COLO668 (cell line): ENCODE measurements at regions not wholly inside any gene's neighbourhood (a gene's known extent, or its start where the extent isn't known, plus 50 kb on each side); places are given as distances from the start of the nearest gene placed in this dataset.
A peak's percentile ranks its signal among the peaks of the same experiment; 100 is the strongest.
"Not testable (repeated sequence)": the region's sequence is repeated elsewhere in the genome, so short reads cannot be mapped to it uniquely, and the experiment has no call there.

Experiments used
- DNase-seq: peaks from one replicate; lab custom pipeline; 2025; ENCODE audit not compliant: unreplicated experiment; lab: John Stamatoyannopoulos, UW

DNA sequence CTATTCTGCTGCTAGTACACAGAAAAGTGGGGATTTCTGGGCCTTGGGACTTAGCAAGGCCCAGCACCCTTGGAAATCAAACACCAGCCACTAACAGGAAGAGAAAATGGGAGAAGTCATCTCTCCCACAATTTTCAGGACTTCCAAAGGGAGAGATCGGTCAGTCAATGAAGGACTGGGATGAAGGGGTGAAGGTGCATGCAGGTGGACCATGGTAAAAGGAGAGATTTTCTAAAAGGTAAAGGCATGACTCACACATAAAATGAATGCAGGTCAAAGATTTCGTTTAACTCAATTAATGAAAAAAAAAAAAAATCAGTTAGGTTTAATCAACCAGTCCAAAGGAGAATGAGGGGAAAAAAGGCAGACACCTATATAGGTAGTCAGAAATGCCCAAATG, 176.4 kb upstream of the PROK2 start:
- DNase-seq: no peak

DNA sequence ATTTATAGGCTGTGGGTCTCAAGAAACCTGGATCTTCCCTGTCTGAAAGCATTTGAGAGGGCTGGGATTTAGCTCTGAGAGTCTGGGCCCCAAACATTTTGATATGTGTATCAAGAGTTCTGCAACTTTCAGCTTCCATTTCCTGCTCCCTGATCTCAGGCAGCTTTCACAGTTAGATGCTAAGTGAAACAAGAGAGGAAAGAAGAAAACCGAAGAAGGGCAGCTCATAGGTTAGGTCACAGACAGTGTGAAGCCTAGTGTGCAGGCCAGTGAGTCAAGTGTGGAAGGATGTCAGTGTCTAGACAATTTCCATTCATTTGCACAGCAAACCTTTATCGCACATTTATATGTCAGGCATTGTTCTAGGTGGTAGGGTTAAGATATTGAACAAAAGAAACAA, 173.6 kb upstream of the PROK2 start:
- no peak for DNase-seq

DNA sequence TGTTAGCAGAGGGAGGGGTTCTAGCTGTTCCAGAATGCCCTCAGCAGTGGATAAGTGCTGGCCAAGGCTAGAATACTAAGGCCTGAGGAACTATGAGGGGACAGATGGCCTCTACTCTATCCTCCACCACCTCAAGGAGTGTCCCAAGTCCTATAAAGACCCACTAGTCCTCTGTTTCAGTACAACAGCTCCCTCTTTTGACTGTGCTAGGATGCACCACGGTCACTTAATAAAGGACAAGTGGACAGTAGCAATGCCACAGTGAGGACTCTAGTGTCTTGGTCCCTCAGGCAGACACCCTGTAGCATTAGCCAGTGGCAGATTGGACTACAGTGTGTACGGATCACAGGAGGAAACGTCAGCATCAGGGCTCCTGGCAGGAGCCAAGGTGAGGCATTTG, 171.8 kb upstream of the PROK2 start:
- DNase-seq: no peak

DNA sequence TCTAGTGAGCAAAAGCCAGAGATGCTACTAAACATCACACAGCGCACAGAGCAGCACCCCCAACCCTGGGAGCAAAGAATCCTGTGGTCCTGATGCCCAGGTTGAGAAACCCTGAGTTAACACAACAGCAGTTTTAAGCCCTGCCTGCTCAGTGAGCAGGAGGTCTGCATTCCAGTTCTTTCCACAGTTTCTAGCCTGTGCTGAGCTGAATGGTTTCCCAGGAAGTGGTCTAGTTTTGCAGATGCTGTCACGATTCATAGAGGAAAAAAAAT, 171.1 kb upstream of the PROK2 start:
- no peak for DNase-seq

GRCh38 chr3:71955240-71956068, 170.5 kb upstream of the PROK2 start:
- DNase-seq: peak; percentile 25

DNA sequence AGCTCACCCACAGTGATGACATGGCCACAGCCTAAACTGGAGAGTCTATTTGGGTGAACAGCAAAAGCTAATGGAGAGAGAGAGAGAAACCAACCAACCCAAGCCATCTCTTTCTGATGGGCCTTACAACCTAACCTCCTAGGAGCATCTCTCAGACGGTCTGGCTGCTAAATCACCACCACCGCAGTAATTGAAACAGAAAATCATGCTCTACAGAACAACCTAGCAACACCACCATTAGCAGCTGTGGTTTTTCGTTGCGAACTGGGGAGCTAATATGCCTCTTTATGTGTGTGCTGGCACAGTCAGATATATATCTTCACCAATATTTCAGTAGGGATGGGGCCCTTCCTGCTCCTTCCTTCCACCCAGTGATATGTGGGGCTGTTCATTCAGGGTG, 166.9 kb upstream of the PROK2 start:
- no peak for DNase-seq

GRCh38 chr3:71951361-71951760, 166.4 kb upstream of the PROK2 start:
- DNase-seq: no peak

GRCh38 chr3:71949442-71949841, 164.5 kb upstream of the PROK2 start:
- DNase-seq: no peak

DNA sequence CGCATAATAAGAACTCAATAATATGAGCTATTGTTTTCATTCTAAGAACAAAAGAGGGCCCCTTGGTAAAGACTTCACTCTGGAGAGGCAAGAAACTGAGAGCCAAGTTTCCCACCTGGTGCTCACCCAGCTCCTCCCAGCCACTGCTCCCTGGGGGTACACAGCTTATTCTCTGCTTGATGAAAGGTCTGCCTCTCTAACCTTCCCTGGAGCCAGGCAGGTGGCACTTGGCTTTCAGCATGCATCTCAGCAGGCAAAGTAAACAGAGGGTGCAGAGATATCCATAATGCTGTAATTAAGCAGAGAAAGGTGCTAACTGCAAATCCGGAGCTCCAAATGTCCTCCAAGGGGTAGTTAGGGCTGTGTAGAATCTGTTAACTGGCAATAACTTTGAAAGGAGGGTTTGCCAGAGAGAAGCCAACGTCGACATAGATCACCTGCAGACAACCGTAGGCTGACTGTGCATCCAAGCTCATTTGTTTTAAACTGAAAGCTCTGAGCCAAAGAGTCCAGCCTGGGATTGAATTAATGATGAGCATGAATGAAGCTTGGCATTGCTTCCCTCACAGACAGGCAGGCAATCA, 159.6 kb upstream of the PROK2 start:
- peak; percentile 47 for DNase-seq

GRCh38 chr3:71942432-71943187, 157.7 kb upstream of the PROK2 start:
- no peak for DNase-seq

GRCh38 chr3:71940486-71940885, 155.5 kb upstream of the PROK2 start:
- no peak for DNase-seq

GRCh38 chr3:71938081-71938480, 153.1 kb upstream of the PROK2 start:
- not testable (repeated sequence) for DNase-seq

DNA sequence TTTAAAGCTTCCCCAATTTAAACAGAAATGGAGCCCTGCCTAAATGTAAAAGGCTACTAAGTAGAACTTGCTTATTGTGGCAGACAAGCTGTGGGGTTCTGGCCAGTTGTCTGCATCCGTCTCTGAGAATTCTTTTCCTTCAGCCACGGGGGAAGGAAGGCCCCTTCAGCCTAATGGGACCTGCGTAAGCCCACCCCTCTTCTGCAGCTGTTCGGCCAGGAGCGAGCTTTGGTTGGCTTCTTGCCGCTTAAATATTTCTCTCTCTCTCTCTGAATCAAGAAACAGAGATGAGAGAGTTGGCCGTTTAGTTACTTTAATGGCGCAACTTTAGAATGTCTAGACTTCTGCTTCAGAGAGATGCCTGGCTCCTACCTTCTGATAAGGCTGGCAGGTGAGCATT, 151.7 kb upstream of the PROK2 start:
- DNase-seq: no peak

- DNase-seq: no peak
Measured at GRCh38 chr3:71934520-71935270, 149.7 kb upstream of the PROK2 start.

DNA sequence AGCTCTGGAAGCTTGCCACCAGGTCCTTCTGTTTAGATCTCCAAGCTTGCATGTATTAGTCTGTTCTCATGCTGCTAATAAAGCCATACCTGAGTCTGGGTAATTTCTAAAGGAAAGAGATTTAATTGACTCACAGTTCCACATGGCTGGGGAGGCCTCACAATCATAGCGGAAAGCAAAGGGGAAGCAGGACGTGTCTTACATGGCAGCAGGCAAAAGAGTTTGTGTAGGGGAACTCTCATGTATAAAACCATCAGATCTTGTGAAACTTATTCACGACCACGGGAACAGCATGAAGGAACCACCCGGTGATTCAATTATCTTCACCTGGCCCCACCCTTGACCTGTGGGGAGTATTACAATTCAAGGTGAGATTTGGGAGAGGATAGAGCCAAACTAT, 147.0 kb upstream of the PROK2 start:
- no peak for DNase-seq

DNA sequence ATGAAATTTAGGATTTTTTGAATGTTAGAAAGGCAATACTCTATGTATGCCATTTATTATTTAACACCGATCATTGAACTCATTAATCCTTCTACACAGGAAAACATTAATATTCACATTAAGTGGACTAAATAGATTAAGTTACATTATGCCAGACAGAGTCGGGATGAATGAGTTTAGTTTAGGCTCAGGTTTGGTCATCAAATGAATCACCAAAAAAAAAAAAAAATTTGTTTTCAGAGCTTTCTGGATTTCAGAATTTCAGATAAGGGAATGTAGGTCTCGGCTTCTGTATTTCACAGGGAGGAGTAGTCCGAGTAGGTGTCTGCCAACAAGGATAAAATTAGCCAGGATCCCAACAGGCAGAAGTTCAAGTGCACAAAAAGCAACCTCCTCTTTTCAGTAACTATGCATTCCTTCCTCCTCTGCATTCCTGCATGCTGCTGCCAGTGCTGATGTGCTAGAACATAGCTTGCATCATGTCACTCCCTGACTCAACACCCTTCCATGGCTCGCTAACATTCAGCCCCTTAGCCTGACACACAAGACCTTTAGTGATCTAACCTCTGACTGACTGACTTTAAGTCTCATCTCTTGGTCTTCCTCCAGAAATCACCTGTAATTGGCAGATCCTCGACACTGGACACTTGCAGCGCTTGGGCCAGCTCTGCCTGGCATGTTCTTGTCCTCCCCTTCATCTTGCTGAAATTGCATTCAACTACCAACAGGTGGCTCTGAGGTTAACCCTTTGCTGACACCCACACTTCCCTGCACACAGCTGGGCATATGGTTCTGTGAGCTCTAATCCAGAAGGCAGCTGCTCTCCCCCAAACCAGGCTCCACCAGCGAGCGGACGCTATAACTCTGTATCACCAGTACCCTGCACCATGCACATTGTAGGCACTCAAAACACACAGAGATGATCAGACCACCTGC, 145.4 kb upstream of the PROK2 start:
- peak; percentile 1 for DNase-seq

DNA sequence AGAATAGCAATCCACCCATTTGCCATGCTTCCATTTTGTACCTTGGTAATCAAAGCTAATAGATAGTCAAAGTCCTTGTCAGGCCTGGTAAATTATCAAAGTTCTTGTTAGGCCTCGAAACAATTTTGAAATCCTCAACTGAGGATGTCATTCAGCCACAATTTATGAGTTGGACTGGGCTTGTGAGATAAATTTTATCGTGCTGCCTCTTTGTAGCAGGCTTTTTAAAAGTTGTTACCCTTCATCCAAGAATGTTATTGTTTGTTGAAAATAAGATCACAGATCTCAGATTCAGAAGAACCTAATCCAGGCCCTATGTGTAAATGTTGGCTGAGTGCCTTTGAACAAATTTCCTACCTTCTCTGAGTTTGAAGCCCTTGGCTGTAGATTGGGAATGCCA, 143.3 kb upstream of the PROK2 start:
- DNase-seq: no peak

GRCh38 chr3:71927505-71928066, 142.6 kb upstream of the PROK2 start:
- no peak for DNase-seq

GRCh38 chr3:71926616-71927015, 141.7 kb upstream of the PROK2 start:
- no peak for DNase-seq

DNA sequence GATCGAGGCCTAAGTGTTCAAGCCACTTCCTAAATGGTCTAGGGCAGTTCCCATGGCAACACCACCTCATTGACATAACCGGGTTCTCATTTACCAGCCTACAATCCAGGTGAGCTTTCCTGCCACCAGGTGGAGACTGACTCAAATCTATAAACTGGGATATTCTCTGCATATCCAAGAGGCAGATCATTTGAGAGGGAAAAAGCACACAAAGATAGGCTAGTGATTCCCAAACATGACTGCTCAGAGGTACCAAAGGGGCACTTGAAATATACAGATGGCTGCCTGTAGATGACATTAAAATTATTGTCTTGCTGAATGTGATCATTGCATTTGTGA, 141.3 kb upstream of the PROK2 start:
- peak; percentile 61 for DNase-seq
